NK-92 treated with Interleukin-12 subunit alpha and Interleukin-12 subunit beta, amount 100 ng/mL, for 24 hours (cell line): ENCODE measurements at regions not wholly inside any gene's neighbourhood (a gene's known extent, or its start where the extent isn't known, plus 50 kb on each side); places are given as distances from the start of the nearest gene placed in this dataset.
"Not testable (repeated sequence)": the region's sequence is repeated elsewhere in the genome, so short reads cannot be mapped to it uniquely, and the experiment has no call there.

Experiments used
- DNase-seq: peaks from one replicate; lab custom pipeline; 2025; lab: John Stamatoyannopoulos, UW

DNA sequence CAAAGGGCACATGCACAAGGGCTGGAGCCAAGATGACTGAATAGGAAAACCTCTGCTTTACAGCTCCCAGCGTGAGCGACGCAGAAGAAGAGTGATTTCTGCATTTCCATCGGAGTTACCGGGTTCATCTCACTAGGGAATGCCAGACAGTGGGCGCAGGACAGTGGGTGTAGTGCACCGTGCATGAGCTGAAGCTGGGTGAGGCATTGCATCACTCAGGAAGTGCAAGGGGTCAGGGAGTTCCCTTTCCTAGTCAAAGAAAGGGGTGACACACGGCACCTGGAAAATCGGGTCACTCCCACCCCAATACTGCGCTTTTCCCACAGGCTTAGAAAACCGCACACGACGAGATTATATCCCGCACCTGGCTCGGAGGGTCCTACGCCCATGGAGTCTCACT is 64.5 kb upstream of the HTR1E start:
- not testable (repeated sequence) for DNase-seq

DNA sequence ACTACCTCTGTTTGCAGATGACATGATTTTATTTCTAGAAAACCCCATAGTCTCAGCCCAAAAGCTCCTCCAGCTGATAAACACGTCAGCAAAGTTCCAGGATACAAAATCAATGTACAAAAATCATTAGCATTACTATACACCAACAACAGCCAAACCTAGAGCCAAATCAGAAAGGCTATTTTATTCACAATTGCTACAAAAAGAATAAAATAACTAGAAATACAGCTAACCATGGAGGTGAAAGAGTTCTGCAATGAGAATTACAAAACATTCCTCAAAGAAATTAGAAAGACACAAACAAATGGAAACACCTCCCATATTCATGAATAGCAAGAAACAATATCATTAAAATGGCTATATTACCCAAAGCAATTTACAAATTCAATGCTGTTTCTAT is 65.6 kb upstream of the HTR1E start:
- DNase-seq: no peak

DNA sequence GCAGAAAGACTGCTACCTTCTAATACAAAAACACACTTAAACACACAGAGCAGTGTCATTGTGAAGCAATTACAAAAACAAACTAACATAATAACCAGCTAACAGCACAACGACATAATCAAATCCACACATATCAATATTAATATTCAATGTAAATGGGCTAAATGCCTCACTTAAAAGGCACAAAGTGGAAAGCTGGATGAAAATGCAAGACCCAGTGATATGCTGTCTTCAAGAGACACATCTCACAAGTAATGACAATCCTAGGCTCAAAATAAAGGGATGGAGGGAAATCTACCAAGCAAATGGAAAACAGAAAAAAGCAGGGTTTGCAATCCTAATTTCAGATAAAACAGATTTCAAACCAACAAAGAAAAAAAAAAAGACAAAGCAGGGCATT is 67.8 kb upstream of the HTR1E start:
- no peak for DNase-seq

DNA sequence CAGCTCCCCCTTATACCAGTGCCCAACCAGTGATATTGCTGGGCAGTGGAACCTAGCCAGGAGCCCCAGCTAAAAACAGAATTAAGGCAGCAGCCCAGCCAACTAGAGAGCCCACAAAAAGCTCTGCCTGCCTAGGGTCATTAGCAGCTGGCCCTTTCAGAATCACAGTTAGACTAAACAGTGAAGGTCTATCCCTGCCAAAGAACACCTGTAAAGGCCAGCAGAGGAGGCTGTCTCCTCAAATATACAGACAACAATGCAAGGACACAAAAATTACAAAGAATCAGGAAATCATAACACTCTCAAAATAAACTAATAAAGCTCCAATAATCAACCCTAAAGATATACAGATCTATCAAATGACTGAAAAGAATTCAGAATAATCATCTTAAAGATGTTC is 77.8 kb upstream of the HTR1E start:
- no peak for DNase-seq

DNA sequence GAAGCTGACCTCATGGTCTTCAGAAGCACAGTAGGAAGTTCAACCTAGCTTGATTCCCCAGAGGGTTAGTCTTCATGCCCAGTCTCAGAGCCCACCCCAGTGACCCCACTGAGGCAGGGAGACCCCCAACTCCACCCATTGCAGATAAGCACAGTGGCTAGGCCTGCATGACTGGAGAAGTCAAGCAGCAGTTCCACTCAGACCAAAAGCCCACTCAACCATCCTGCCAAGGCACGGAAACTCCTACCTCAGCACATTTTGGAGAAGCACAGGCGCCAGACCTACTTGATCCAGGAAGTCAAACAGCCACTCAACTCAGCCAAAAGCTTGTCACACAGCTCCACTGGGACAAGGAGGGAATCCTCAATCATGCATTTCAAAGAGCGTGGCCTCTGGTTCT is 78.4 kb upstream of the HTR1E start:
- DNase-seq: no peak

DNA sequence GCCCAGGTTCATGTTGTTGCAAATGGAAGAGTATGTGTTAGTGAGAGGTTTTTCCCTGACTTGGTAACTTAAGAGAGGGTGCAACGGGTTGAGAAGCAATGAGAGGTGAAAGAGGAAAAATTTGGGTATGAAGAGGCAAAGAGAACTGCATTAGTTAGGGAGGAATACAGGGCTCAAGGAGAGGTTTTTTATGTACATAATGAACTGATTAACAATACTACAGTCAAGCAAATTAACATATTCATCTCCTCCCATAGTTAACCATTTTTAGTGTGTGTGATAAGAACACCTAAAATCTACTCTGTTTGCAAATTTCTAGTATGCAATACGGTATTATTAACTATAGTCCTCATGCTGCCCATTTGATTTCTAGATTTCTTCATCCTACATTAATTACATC is 79.5 kb upstream of the HTR1E start:
- no peak for DNase-seq

DNA sequence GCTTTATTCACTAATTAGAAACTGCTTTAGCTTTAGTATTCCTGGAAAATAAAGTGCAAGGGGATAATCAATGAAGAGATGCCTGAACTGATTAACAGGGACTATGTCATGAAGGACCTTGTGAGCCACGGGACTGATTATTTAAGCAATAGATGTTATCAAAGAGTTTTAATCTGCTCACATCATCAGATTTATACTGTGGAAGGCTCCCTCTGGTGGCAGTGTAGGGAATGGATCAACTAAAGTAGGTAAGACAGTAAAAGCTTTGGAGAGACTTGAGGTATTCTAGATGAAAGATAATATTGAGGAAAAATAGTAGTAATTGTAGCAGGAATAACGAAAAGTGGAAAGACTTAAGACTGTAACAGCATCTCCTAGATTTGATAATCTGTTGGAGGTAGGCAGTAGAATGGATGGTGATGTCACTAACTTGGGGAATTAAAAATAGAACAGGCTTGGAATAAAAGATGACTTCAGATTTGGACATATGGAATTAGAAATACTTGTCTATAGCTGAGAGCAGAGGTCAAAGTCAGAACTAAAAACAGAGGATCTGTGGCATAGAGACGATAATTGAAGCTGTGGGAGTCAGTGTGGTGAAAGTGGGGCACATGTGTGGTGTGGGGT is 80.3 kb upstream of the HTR1E start:
- no peak for DNase-seq

DNA sequence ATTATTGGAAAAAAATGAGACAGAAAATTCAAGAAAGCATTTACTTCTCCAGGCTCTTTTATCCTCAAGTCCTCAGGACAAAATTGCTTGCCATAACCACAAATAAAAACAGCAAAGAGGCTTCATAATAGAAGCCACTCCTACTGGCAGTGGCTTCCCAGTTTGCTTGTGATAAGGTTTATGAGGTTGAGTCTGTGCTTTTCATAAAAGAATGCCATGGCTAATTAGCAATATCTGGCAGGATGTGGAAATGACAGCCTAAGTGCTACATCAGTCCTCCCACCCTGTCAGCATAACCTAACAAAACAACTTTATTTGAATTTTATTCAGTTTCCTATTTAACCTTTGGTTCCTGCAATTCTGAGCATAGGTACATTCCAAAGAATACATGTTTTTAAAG is 80.9 kb upstream of the HTR1E start:
- DNase-seq: no peak

DNA sequence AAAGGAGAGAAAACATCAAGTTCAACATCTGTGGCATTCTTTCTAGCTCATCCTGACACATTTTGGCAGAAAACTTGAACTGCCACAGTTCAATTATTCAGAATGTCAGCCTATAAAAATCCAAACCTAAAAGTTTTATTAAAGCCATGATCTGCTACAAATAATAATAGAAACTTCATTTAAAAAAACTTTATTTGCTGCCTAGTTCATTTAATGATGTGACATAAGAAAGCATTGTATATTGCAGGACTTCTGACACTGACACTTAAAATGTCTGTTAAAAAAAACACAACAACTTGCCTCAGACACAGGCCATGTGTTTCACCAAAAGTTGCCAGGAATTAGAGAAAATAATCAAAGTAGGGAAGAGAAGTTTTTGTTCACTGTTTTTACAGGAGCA is 88.3 kb upstream of the HTR1E start:
- DNase-seq: no peak

DNA sequence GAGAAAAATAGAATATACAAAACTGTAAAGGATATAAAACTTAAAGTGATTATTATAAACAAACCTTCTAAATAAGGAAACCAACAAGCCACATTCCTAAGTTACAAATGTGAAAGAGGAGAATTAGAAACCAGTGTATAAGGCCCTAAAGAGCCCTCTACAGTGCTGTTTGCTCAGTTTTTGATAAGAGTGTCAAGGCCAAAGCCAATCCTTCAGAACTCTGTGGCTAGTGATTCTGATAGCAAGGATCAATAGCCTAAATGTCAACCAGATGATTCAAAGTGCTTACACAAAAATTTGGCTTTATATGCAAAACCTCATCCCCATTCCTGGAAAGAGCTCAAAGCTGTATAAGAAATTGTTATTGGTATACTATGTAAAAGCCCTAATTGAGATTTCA is 104.6 kb upstream of the HTR1E start:
- no peak for DNase-seq

DNA sequence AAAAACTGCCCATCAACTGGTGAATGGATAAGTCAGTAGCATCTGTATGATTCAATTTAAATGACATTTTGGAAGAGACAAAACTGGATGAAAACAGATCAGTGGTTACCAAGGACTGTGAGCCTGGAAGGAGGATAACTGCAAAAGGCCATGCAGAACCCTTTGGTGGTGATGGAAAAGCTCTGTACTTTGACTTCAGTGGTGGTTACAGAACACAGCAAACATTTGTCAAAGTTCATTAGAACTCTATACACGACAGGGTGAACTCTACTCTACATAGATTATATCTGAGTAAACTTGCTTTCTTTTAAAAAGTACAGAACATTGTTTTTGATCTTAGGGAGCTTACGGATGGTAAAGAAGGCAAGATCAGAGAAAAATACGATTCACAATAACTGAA is 111.9 kb upstream of the HTR1E start:
- no peak for DNase-seq

DNA sequence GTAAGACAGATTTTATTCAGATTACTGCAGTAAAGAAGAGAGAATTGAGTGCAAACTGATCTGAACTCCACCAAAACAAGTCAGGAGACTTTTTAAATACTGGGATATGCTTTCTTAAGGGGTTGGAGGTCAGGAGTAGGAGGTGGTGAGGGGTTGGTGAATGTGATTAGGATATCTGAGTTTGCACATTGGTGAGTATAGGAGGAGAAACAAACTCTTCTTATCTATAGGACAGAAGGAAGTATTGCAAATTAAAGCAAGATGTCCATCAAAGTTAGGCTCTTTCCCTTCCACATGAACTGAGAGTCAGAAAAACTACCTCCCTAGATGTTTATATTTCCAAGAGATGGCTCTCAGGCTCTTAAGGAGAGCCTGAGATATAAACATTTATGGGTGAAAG is 114.6 kb upstream of the HTR1E start:
- no peak for DNase-seq

DNA sequence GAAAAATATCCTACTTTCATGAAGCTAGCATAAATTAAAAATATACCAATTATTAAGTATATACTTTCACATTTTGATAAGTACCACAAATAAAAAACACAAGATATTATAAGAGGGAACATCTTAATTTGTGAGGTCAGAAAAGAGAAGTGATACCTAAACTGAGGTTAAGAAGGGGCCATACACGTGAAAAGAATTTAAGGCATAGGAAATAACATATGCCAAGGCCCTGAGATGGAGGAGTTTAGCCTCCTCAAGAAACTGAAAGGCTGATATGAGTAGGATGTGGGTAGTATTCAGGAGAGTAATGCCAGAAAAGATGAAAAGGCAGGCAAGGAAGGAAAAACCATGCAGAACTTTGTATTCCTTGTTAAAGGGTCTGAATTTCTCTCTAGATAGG is 116.6 kb upstream of the HTR1E start:
- no peak for DNase-seq

DNA sequence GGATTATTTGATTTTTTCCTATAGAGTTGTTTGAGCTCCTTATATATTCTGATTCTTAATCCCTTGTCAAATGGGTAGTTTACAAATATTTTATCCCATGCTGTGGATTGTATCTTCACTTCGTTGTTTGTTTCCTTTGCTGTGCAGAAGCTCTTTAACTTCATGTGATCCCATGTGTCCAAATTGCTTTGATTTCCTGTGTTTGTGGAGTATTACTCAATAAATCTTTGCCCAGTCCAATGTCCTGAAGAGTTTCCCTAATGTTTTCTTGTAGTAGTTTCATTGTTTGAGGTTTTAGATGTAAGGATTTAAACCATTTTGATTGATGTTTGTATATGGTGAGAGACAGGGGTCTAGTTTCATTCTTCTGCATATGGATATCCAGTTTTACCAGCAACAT is 143.7 kb upstream of the HTR1E start:
- no peak for DNase-seq

DNA sequence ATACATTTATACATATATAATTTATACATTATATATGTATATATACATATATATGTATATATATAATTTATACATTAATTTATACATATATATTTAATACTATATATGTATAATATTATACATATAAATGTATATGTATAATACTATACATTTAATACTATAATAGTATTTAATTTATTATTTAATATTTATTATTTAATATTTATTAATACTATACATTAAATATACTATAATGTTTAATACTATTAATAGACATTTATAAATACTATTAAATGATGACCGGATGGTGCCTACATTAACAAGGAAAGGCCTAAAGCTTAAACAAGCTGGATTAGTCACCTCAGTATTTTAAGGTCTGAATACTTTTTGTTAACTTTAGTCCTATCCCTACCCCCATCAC is 145.9 kb upstream of the HTR1E start:
- no peak for DNase-seq

DNA sequence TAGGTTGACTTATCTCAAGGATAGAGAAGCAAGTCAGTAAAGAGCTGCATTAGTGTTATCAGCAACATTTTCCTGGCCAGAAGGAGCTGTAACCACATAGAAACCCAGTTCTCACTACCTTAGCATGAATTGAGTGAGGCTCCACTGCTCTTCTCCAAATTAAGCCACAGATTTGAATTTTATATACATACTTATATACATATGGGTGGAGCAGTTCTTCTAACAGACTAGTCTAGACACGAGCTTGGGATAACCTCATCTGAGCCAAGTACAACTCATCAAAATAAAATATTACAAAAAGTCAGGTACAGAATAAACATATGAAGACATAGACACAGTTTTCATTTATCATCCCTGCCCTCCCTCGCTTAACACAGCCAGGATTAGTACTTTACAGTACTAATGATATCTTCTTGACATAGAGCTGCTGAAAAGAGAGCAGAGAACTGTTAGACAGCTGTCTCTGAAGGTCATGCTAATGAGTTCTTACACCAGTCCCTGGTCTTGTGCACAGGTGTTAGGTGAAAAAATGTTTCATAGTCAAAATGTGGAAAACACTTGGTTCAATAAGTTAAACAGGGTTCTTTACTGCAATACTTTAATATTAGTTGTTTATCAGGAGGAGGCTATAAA is 147.4 kb upstream of the HTR1E start:
- DNase-seq: no peak

DNA sequence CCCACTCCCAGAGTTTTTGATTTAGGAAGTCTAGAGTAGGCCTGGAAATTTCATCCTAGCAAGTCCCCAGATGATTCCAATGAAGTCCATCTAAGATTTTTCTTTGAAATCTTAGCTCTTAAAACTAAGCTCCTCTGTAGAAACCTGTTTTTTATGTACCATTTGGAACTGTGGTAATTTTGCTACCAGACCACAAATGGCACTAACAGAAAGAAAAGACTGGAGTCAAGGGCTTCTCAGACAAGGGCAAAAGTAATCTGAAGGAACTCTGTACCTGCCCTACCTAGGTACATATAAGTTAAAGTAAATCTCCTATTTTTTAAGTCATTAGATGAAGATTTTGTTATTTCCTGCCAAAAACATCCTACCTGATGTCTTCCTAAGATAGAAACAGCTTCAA is 155.0 kb upstream of the HTR1E start:
- DNase-seq: no peak

DNA sequence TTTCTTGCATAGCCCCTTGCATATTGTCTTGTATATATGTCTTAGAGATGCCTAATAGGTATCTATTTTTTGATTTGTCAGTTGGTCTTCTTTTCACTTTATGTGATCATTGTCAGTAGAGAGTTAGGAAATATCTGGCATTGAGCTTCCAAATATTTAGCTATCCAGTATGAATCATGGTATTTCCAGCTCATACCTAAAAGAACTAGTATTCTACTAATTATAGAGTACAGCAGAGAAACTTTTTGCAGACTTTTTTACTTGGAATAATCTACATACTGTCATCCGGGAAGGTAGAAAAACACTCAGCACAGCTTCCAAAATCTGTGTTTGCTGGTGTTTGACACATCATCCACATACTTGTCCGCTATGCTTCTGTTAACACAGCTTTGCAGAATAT is 156.4 kb upstream of the HTR1E start:
- no peak for DNase-seq

DNA sequence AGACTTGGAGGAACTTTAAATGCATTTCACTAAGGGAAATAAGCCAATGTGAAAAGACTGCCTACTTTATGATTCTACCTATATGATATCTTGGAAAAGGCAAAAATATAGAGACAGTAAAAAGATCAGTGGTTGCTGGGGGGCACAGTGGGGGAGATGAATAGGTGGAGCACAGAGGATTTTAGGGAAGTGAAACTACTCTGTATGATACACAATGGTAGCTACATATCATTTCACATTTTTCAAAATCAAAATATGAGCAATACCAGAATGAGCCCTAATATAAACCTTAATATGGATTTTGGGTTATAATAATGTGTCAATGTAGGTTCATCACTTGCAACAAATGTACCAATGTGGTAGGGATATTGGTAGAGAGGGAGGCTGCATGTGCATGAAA is 161.4 kb upstream of the HTR1E start:
- no peak for DNase-seq

DNA sequence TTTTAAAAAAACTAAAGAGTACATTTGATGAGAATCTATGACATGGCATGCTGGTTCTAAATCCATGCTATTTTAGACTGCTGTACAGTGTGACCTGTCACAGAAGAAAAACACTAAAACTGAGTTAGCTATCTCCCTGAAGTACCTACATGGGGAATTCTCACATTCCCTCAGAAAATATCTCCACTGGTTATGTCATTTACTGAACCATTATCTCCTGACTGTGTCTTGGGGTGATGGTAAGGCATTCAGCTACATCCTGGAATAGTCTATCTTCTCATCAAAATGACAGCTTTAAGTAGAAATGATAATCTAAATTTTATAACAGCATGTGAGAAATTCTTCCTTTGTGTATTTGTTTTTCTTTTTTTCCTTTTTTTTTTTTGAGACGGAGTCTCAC is 172.1 kb upstream of the HTR1E start:
- no peak for DNase-seq

DNA sequence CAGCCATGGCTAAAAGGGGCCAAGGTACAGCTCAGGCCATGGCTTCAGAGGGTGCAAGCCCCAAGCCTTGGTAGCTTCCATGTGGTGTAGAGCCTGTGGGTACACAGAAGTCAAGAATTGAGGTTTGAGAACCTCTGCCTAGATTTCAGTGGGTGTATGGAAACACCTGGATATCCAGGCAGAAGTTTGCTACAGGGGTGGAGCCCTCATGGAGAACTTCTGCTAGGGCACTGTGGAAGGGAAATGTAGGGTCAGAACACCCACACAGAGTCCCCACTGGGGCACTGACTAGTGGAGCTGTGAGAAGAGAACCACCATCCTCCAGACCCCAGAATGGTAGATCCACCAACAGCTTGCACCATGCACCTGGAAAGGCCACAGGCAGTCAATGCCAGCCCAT is 177.4 kb upstream of the HTR1E start:
- not testable (repeated sequence) for DNase-seq

DNA sequence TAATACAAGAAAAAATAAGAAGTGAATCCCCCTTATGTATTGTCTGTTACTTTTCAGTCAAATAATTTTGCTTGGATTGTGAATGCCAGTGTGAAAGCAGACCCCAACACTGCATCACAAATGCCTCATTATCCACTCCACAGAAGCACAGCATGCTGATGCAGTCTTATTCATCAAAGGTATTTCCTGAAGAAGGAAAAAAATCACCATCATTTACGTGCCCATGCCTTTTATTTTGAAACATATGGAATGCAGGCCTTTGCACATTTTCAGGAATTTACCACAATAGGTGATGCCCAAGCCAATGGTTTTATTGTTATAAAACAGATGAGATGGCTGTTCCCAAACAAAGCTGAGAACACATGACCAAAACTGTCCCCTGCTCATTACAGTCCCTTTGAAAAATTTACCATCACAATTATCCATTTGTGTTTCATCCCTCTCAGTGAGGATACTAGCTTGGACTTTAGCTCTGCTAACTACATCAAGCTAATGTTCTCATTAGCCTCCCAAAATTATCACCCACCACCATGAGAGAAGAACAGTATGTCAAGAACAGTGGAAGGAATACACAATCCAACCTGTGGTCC is 180.6 kb upstream of the HTR1E start:
- no peak for DNase-seq

DNA sequence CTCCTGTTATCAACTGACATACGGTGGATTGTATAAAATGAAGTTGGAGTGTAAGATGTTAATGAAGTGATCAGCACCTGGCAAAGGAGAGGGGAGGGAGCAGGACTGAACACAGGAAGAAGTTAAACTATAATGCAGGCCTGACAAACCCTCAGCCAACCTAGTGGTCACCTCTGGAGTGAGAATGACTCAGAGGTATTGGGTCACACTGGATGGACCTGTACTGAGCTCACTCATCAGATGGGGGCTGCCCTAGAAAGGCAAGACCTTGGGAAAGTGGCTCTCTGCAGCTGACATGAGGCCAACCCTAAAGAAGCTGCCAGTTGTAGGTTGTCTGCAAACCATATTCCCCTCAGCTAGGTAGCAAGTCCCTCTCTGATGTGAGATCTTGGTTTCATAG is 193.3 kb upstream of the HTR1E start:
- DNase-seq: no peak

DNA sequence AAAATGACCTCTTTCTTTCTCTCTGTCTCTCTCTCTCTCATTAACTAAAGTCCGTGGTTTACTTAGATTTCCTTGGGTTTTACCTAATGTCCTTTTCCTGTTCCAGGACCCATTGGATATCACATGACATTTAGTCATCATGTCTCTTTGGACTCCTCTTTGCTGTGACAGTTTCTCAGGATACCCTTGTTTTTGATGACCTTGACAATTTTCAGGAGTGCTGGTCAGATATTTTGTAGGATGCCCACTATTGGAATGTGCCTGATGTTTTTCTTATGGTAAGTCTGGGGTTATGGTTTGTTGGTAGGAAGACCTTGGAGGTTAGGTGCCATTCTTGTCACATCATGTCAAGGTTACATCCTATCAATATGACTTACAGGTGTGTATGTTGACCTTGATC is 199.2 kb upstream of the HTR1E start:
- DNase-seq: no peak
